Small intestine (tissue), 7 donors: ENCODE measurements at regions not wholly inside any gene's neighbourhood (a gene's known extent, or its start where the extent isn't known, plus 50 kb on each side); places are given as distances from the start of the nearest gene placed in this dataset.

Experiments used
- DNase-seq, 2 donors: peaks; one replicate each; pipeline versions ENCODE4 v3.0.0 to v3.0.0-alpha.2; 2013
- FAIRE-seq: peaks from 2 replicates; lab custom pipeline; 2012; peaks lifted over from hg19 to GRCh38; lab: Jason Lieb, UNC
- H3K27ac ChIP-seq, 3 donors: one replicate each; pipeline ENCODE4 v1.5.1; 2013; ENCODE audit warnings: low read length in 2 of 3, mild to moderate bottlenecking in 2 of 3, control low read depth in 1 of 3, inconsistent platforms in 1 of 3, low read depth in 1 of 3, moderate library complexity in 1 of 3
- H3K27me3 ChIP-seq, 3 donors: one replicate each; pipeline ENCODE4 v1.6.1; 2013; ENCODE audit warnings: low read length in 3 of 3, inconsistent platforms in 1 of 3; ENCODE audit not compliant: control insufficient read depth in 3 of 3, insufficient read depth in 3 of 3
- H3K36me3 ChIP-seq, 3 donors: one replicate each; pipeline ENCODE4 v1.6.1; 2013; ENCODE audit warnings: low read length in 3 of 3, inconsistent platforms in 1 of 3, low read depth in 1 of 3, mild to moderate bottlenecking in 1 of 3, moderate library complexity in 1 of 3; ENCODE audit not compliant: control insufficient read depth in 3 of 3, insufficient read depth in 2 of 3
- H3K4me1 ChIP-seq, 3 donors: one replicate each; pipeline ENCODE4 v1.6.1; 2013; ENCODE audit warnings: low read length in 2 of 3, inconsistent platforms in 1 of 3, low read depth in 1 of 3, mild to moderate bottlenecking in 1 of 3, moderate library complexity in 1 of 3; ENCODE audit not compliant: control insufficient read depth in 3 of 3, insufficient read depth in 2 of 3
- H3K4me3 ChIP-seq, 3 donors: one replicate each; pipeline ENCODE4 v1.5.1; 2013; ENCODE audit warnings: low read length in 3 of 3, control low read depth in 1 of 3, inconsistent platforms in 1 of 3, low read depth in 1 of 3, mild to moderate bottlenecking in 1 of 3, moderate library complexity in 1 of 3
- H3K9me3 ChIP-seq, 2 donors: one replicate each; pipeline ENCODE4 v1.6.1; 2013; ENCODE audit warnings: low read depth in 1 of 2, low read length in 1 of 2; ENCODE audit not compliant: control insufficient read depth in 2 of 2, insufficient read depth in 1 of 2
- WGBS, 3 donors: extraction: QIAGEN DNeasy Blood & Tissue Kit; methylation state at CpG; one replicate each; pipeline ENCODE4 v1.1.7; 2013; 5-methylcytosine and 5-hydroxymethylcytosine counted together
- donor health status: healthy with polysubstance abuse.
- donor health status: control.
- donor health status: control.
- donor health status: Bipolar disorder and iron deficiency.
- donor health status: healthy.

DNA sequence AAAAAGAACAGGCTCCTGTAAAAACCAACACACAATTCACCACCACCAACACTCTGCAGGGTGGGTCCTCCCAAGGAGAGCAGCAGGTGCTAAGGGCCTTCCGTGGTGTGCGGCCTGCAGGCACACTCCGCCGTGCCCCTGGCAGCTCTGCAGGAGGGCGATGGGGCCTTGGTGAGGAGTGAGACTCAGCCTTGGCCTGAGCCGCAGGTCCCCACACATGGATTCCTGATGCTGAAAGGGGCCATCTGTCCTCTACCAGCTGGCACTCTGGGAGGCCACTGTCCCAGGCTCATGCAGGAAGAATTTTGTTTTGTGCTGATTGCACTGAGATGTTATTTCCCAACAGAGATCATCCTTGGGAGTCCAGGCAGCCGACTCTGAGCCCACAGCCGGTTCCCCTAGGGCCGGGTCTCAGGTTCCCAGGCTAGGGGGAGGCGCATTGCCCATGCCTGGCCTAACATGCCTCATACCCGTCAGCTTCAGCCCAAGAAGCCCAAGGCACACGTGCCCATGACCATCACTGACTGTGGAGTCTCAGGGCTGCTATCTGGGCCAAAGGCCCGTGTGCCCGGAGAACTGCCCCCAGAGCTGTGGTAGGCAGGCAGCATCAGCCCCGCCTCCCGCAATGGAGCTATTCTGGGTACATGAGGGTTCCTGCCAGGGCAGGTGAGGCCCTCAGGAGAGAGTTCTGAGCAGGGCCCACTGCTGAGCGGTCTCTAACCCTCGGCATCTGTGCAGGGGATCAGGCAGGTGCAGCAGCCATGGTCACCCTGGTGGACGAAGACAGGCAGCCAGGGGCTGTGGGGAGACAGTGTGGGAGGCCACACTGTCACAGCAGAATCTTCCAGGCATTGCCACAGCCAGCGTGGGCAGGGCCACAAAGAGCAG, 97.9 kb upstream of the ZNF469 start:
- Histone ChIP-seq H3K36me3 (no peaks in the 10 kb centered on the region), H3K27ac (no peak overlapping the region), H3K4me3 (no peak overlapping the region), H3K27me3 (peaks cover 0 to 1% (median 0%) of the 10 kb centered on the region in 3 donors), H3K4me1 (peaks cover 0 to 5% (median 0%) of the 10 kb centered on the region in 3 donors), H3K9me3 (peaks cover 0 to 37% of the 10 kb centered on the region in 2 donors)
- WGBS, 3 donors = 90 to 94% (median 91%) methylated on average over 20 of the region's 20 CpGs
- DNase-seq (no peak), FAIRE-seq (no peak)

DNA sequence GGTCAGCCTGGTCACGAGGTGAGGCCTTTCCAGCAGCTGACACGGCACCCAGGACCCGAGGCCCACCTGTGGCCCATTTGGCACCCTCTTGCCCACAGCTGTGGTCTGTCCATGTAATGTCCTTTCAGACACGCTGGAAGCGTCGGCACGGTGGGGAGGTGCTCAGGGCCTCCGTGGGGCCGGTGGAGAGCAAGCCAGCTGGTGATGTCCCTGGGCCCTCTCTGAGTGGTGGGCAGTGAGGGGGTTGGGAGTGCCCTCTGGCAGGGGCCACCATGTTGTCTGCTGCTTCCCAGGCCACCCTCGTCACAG, 97.3 kb upstream of the ZNF469 start:
- Histone ChIP-seq H3K4me1 (peaks cover 0 to 5% (median 0%) of the 10 kb centered on the region in 3 donors), H3K9me3 (peaks cover 0 to 32% of the 10 kb centered on the region in 2 donors), H3K4me3 (no peak overlapping the region), H3K27ac (no peak overlapping the region), H3K36me3 (no peaks in the 10 kb centered on the region), H3K27me3 (peaks cover 0 to 1% (median 0%) of the 10 kb centered on the region in 3 donors)
- WGBS, 3 donors = 76 to 93% (median 81%) methylated on average over 9 to 10 of the region's 10 CpGs
- no peak for DNase-seq
- FAIRE-seq = no peak

DNA sequence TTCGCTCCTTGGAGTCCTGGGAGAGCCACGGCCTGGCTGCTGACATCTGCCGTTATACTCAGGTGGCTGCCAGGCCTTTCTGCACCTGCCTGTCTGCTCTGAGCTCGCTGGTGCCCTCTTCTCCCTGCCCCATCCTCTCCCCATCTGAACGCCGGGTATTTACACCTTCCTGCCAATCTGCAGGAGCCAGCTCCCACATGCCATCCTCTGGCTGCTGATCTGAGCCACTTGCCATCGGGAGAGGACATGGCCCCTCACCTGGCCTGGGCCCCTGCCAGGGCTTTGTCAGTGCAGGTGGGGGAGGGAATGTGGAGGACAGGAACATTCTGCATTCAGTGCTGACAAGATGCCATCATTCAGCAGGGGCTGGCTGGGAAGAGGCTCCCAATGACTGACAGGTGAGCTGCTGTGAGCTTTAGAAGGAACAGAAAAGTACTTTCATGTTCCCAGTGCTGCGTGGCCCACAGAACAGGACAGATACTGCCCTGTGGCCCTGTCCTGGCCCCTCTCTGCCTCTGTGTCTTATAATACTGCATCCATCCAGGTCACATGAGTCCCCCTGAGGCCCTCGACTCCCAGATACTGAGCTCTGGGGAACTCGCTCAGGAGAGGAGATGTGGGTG, 96.3 kb upstream of the ZNF469 start:
- no peak overlapping the region for H3K4me3 ChIP-seq
- no peak overlapping the region for H3K27ac ChIP-seq
- peaks cover 0 to 28% of the 10 kb centered on the region in 2 donors for H3K9me3 ChIP-seq
- peaks cover 0 to 5% (median 0%) of the 10 kb centered on the region in 3 donors for H3K4me1 ChIP-seq
- no peaks in the 10 kb centered on the region for H3K36me3 ChIP-seq
- FAIRE-seq (no peak), DNase-seq (no peak)
- H3K27me3 ChIP-seq = peaks cover 0 to 1% (median 0%) of the 10 kb centered on the region in 3 donors
- WGBS, 3 donors = 56 to 89% (median 89%) methylated on average over 10 of the region's 10 CpGs

DNA sequence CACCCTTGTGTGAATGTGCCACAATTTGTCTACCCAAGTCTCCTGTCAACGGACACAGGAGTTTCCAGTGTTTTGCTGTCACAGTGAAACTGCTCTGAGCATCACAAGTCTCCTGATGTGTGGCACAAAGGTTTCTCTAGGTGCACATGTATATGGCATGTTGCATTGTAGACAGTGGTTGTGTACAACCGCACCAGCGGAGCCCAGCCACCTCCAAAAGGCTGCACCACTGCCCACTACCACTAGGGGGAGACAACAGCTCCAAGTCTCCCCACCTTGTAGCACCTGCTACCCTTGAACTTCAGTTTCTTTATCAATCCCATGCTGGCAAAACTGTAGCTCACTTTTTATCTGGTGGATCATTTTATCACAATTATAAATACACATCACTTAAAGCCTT, 95.5 kb upstream of the ZNF469 start:
- Histone ChIP-seq H3K36me3 (no peaks in the 10 kb centered on the region), H3K9me3 (peaks cover 0 to 28% of the 10 kb centered on the region in 2 donors), H3K4me1 (peaks cover 0 to 3% (median 0%) of the 10 kb centered on the region in 3 donors), H3K4me3 (no peak overlapping the region), H3K27me3 (peaks cover 0 to 1% (median 0%) of the 10 kb centered on the region in 3 donors), H3K27ac (no peak overlapping the region)
- WGBS, 3 donors = 77 to 95% (median 89%) methylated on average over 3 of the region's 3 CpGs
- DNase-seq (peak in 1 of 2 donors; percentile 66), FAIRE-seq (no peak)

DNA sequence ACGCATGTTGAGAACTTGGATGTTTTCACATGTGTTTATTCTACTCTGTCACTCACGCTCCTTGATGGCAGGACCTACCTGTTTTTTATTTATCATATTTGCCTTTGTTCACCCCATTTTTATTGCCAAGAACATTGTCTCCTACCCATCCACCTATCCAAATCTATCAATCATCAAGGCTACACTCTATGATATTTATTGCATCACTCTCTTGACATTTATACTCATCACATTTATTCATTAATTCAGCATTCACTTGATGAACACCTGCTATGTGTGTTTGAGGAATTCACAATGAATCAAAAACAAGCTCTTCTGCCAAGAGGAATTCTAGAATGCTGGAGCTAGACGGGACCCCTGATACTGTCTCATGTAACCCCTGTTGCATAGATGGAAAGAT, 94.5 kb upstream of the ZNF469 start:
- Histone ChIP-seq H3K27me3 (peaks cover 0 to 1% (median 0%) of the 10 kb centered on the region in 3 donors), H3K27ac (no peak overlapping the region), H3K9me3 (peaks cover 0 to 28% of the 10 kb centered on the region in 2 donors), H3K4me3 (no peak overlapping the region), H3K4me1 (no peaks in the 10 kb centered on the region), H3K36me3 (no peaks in the 10 kb centered on the region)
- FAIRE-seq = no peak
- no peak for DNase-seq
- WGBS, 3 donors = 80 to 88% (median 86%) methylated on average over 3 of the region's 3 CpGs

DNA sequence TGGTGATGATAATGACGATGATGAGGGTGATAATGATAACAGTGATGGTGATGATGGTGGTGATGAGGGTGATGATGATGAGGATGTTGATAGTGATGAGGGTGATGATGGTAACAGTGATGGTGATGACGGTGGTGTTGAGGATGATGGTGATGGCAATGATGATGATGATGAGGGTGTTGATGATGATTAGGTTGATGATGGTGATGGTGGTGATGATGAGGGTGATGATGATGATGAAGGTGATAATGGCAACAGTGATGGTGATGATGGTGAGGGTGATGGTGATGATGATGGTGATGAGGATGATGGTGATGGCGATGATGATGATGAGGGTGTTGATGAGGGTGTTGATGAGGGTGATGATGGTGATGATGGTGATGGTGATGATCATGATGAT, 93.8 kb upstream of the ZNF469 start:
- 88 to 92% (median 91%) methylated on average over 3 of the region's 3 CpGs for WGBS, 3 donors
- peaks cover 0 to 1% (median 0%) of the 10 kb centered on the region in 3 donors for H3K27me3 ChIP-seq
- H3K27ac ChIP-seq = no peak overlapping the region
- no peaks in the 10 kb centered on the region for H3K4me1 ChIP-seq
- H3K9me3 ChIP-seq = peaks cover 0 to 28% of the 10 kb centered on the region in 2 donors
- FAIRE-seq = no peak
- H3K36me3 ChIP-seq = no peaks in the 10 kb centered on the region
- no peak overlapping the region for H3K4me3 ChIP-seq
- no peak for DNase-seq

DNA sequence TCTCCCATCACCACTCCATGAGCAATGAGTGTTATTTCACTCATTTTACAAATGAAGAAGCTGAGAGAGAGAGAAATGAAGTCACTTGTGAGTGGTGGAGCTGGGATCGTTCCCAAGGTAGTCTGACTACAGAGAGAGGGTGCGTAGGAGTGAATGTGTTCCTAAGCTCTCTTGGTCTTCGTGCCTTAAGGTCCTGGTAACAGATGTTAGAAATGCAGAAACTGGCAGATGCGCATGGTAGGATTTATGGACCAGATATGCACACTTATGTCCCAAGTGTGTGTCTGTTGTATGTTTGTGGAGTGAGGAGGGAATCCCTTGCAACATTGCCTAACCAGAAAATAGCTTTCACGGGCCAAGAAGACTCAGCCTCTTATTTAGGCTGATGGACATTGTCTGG, 93.2 kb upstream of the ZNF469 start:
- DNase-seq = no peak
- H3K4me1 ChIP-seq = no peaks in the 10 kb centered on the region
- H3K9me3 ChIP-seq = peaks cover 0 to 28% of the 10 kb centered on the region in 2 donors
- no peak for FAIRE-seq
- H3K27ac ChIP-seq = no peak overlapping the region
- no peak overlapping the region for H3K4me3 ChIP-seq
- peaks cover 0 to 1% (median 0%) of the 10 kb centered on the region in 3 donors for H3K27me3 ChIP-seq
- WGBS, 3 donors = 83 to 87% (median 84%) methylated on average over 5 of the region's 5 CpGs
- no peaks in the 10 kb centered on the region for H3K36me3 ChIP-seq

DNA sequence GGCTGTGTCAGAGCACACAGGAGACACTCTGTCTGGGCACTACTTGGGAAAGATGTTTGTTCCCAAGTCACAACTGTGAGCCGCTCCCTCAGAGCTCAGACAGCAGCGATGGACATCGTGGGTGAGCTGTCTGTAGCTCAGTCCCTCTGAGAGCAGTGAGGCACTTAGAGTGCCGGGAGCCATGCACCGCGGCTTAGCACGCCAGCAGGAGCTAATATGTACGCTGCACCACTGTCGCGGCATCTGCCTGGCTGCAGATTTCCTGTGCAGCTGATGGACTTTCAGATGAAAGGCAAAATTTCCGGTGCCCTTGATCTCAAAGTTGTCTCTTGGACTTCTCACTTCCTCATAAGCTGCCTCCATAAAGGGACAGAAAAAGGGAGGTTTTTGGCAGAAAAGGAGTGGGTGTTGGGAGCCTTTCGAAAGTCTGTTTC, 92.8 kb upstream of the ZNF469 start:
- FAIRE-seq (no peak), DNase-seq (no peak)
- no peak overlapping the region for H3K4me3 ChIP-seq
- peaks cover 0 to 1% (median 0%) of the 10 kb centered on the region in 3 donors for H3K27me3 ChIP-seq
- H3K27ac ChIP-seq = no peak overlapping the region
- no peaks in the 10 kb centered on the region for H3K4me1 ChIP-seq
- no peaks in the 10 kb centered on the region for H3K36me3 ChIP-seq
- WGBS, 3 donors = 70 to 83% (median 77%) methylated on average over 12 of the region's 12 CpGs
- peaks cover 0 to 25% of the 10 kb centered on the region in 2 donors for H3K9me3 ChIP-seq
